Kidney epithelial cell (primary cell): ENCODE measurements at regions not wholly inside any gene's neighbourhood (a gene's known extent, or its start where the extent isn't known, plus 50 kb on each side); places are given as distances from the start of the nearest gene placed in this dataset.

Source experiments
- DNase-seq: peaks from one replicate; pipeline ENCODE4 v3.0.0-alpha.2; 2010; ENCODE audit warnings: low read depth
- H3K27me3 ChIP-seq: 2 replicates; pipeline ENCODE4 v1.6.0; 2011; ENCODE audit warnings: low read length; ENCODE audit not compliant: control insufficient read depth, insufficient read depth
- H3K36me3 ChIP-seq: 2 replicates; pipeline ENCODE4 v1.5.1; 2011; ENCODE audit warnings: low read length; ENCODE audit not compliant: control insufficient read depth, insufficient read depth
- H3K4me3 ChIP-seq: 2 replicates; pipeline ENCODE4 v1.5.1; 2011; ENCODE audit warnings: low read depth, mild to moderate bottlenecking, control low read depth, low read length
- TF ChIP-seq, protein P1 (sequence below): IDR thresholded peaks from 2 replicates; pipeline ENCODE4 v1.5.1; 2011; ENCODE audit warnings: mild to moderate bottlenecking, moderate library complexity, low read length, control low read depth, inconsistent platforms; ENCODE audit not compliant: insufficient read depth, poor library complexity, severe bottlenecking

DNA sequence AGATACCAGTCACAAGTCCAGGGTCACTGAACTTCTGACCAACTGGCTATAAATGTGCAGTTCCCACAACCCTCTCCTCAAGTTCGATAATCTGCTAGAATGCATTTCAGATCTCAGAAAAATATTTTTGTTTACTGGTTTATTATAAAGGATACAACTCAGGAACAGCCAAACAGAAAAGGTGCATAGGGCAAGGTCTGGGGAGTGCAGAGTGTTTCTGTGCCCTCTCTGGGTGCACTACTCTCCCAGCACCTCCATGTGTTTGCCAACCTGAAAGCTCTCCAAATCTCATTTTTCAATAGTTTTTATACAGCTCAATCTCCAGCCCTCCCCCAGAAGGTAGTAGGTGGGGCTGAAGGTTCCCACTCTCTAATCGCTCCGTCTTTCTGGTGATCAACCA is 85.2 kb downstream of the SKA1 start:
- no peak overlapping the region for H3K4me3 ChIP-seq
- DNase-seq, result no peak
- no peaks in the 10 kb centered on the region for H3K36me3 ChIP-seq
- TF ChIP-seq, protein P1, sequence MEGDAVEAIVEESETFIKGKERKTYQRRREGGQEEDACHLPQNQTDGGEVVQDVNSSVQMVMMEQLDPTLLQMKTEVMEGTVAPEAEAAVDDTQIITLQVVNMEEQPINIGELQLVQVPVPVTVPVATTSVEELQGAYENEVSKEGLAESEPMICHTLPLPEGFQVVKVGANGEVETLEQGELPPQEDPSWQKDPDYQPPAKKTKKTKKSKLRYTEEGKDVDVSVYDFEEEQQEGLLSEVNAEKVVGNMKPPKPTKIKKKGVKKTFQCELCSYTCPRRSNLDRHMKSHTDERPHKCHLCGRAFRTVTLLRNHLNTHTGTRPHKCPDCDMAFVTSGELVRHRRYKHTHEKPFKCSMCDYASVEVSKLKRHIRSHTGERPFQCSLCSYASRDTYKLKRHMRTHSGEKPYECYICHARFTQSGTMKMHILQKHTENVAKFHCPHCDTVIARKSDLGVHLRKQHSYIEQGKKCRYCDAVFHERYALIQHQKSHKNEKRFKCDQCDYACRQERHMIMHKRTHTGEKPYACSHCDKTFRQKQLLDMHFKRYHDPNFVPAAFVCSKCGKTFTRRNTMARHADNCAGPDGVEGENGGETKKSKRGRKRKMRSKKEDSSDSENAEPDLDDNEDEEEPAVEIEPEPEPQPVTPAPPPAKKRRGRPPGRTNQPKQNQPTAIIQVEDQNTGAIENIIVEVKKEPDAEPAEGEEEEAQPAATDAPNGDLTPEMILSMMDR, result no peak
- no peaks in the 10 kb centered on the region for H3K27me3 ChIP-seq

DNA sequence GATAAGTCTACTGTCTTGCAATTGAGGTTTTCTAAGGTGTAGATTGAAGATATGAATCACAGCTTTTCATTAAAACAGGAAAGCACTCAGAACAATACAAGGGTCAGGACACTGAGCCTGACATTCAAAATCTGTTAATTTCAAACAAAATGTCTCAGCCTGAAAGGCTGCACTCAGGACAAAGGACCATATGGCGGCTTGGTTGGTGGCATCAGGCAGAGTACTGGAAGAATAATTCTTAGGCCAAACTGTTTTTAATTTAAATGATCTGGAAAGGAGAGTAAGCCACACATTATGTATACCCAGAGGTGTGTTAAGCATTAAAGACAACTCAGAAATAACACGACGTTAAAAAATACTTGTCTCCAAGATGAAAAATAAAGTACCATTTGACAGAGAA is 85.9 kb downstream of the SKA1 start:
- Histone ChIP-seq H3K36me3 (no peaks in the 10 kb centered on the region), H3K27me3 (no peaks in the 10 kb centered on the region), H3K4me3 (no peak overlapping the region)
- TF ChIP-seq, protein P1, result no peak
- DNase-seq, result no peak

DNA sequence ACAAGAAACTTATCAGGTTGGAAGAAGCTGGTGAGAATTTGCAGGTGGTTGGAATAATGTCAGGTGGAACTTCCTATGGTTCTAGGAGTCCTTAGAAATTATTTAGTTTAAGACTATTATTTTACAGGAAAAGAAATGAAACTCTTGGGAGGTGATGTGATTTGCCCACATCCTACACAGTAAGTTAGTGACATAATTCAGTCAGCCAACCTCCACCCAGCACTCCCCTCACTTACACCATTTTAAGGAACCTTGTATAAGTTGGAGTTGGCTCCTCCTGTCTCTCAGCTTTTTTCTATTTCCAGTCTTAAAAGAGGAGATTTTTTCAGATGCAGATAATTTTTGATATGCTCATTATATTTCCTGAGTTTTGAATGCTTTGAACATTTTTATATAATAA is 86.4 kb downstream of the SKA1 start:
- Histone ChIP-seq H3K4me3 (no peak overlapping the region), H3K27me3 (no peaks in the 10 kb centered on the region), H3K36me3 (no peaks in the 10 kb centered on the region)
- DNase-seq, result no peak
- TF ChIP-seq, protein P1, result no peak

DNA sequence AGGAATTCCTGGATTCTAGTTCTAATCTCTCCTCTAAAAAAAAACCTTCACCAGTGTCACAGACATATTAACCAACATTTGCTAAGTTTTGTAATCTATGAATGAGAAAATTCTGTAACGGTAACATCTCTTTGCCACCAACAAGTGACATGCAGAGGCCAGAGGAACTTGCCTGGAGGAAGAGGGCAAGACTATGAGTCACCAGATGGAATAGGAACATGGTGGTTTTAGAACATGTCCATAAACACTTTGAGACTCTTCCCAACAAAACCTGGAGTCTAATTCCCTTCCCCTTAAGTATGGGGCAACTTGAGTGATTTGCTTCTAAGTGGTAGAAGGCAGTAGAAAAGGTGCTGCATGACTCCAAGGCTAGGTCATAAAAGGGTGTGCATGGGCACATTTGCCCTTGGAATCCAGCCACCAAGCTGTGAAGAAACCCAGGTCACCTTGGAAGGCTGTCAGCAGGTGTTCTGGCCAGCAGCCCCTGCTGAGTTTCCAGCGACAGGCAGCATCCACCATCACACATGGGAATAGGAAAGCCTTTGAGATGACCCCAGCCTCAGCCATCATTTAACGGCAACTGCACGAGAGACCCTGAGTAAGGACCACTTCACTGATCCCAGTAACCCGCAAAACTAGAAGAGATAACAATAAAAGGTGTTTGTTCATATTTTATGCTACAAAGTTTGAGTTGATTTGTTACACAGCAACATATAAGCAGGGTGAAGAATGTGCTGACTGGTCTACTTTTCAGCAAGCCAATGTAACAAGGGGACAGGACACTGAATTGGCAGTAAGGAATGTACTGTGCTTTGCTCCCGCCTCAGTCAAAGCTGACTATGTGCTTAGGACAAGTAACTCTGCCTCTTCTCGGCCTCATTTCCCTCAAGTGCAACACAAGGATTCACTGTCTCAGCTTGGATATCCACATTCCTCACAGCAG is 90.6 kb downstream of the SKA1 start:
- no peak overlapping the region for H3K4me3 ChIP-seq
- TF ChIP-seq, protein P1, result no peak
- H3K36me3 ChIP-seq, result no peaks in the 10 kb centered on the region
- no peaks in the 10 kb centered on the region for H3K27me3 ChIP-seq
- no peak for DNase-seq

DNA sequence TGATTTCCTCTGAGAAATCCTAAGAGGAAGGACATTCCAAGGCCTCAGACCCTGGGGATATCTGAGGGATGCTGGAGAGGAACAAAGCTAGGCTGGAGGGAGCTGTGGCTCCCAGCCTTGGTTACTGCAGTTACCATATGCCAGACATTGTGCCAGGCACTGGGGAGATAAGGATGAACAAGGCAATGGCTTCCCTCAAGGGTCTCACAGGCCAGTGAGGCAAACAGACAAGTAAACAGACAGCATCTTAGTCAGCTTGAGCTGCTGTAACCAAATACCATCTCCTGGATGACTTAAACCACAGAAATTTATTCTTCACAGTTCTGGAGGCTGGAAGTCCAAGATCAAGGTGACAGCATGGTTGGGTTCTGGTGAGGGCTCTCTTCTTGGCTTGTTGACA is 91.8 kb downstream of the SKA1 start:
- no peaks in the 10 kb centered on the region for H3K27me3 ChIP-seq
- no peak overlapping the region for H3K4me3 ChIP-seq
- no peaks in the 10 kb centered on the region for H3K36me3 ChIP-seq
- TF ChIP-seq, protein P1, result no peak
- no peak for DNase-seq

DNA sequence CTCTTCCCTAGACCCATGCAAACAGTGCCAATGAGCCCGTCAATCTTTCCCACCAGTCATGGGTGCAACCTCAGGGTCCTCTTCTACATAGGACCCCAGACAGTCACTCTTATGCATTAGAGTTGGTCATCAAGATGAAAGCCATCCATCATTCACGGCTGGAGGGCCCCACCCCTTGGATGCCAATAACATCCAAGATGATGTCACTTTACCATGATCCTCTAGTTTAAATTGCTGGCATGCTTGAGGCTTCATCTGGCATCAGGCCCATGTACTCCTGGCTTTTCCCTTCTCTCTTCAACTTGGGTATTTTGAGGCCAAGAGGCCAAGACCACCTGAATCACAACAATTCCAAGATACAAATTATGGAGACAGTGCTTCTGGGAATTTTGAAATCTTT is 91.1 kb upstream of the MAPK4 start:
- Histone ChIP-seq H3K36me3 (no peaks in the 10 kb centered on the region), H3K4me3 (no peak overlapping the region), H3K27me3 (no peaks in the 10 kb centered on the region)
- TF ChIP-seq, protein P1, result no peak
- no peak for DNase-seq
